GDM1 (cell line): ENCODE measurements at regions not wholly inside any gene's neighbourhood (a gene's known extent, or its start where the extent isn't known, plus 50 kb on each side); places are given as distances from the start of the nearest gene placed in this dataset.

Experiments
- DNase-seq: peaks from one replicate; lab custom pipeline; 2025; lab: John Stamatoyannopoulos, UW

DNA sequence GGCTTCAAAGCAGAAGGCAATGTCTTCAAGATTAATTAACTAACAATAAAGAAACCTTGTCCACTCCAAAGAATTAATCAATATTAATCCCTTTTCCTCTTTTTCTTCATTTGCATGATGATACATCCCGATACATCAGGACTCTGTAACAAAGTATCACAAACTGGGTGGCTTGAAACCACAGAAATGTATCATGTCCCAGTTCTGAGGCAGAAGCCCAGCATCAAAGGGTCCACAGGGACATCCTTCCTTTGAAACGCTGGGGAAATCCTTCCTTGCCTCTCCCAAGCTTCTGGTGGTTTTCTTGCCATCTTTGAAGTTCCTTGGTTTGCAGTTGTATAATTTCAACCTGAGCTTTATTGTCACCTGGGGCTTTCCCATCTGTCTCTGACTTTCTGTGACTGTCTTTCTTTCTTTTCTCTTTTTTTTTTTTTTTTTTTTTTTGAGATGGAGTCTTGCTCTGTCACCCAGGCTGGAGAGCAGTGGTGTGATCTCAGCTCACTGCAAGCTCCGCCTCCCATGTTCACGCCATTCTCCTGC lies 210.2 kb upstream of the ADARB2 start:
- DNase-seq = no peak

- no peak for DNase-seq
Observed at GRCh38 chr10:1944487-1944886, 207.2 kb upstream of the ADARB2 start.

- no peak for DNase-seq
Observed at GRCh38 chr10:1942478-1942877, 205.2 kb upstream of the ADARB2 start.

- no peak for DNase-seq
Observed at GRCh38 chr10:1939016-1939415, 201.7 kb upstream of the ADARB2 start.

DNA sequence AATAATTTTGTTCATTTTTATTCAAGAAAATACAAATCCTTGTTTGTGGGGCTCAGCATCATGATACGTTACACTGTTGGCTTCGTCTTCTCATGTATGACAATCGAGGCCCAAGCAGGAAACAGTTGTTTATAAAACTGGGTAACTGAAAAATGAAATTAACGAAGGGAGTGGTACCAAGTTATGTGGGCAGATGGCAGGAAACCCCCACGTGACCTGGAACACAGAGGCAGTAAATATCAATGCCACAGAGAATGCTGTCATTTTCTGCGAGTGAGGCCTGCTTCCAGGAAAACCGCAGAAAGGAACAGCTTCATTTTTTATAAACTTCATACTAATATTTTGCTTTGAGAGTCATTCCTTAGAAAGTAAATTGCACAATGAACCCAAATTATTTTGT lies 201.0 kb upstream of the ADARB2 start:
- peak; percentile 76 for DNase-seq

GRCh38 chr10:1935912-1936311 lies 198.6 kb upstream of the ADARB2 start:
- no peak for DNase-seq

DNA sequence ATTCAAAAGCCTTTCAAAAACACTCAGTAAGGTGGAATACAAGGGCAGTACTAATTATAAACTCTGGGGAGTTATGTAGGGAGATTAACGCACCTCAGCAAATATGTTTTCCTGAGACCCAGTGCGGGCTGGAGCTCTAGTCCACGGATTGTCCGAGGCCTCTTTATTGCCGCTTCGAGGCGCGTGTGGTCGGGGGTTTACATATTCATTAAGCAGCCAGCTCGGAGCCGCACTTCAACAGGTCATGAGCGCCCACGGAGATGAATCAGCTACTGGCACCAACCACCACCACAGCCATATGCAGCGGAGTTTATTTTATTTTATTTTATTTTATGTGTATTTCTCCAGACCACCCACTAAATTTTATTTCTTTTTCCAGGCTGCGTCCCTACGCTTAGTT lies 195.9 kb upstream of the ADARB2 start:
- no peak for DNase-seq

- DNase-seq = no peak
Observed at GRCh38 chr10:1932692-1933094, 195.4 kb upstream of the ADARB2 start.

DNA sequence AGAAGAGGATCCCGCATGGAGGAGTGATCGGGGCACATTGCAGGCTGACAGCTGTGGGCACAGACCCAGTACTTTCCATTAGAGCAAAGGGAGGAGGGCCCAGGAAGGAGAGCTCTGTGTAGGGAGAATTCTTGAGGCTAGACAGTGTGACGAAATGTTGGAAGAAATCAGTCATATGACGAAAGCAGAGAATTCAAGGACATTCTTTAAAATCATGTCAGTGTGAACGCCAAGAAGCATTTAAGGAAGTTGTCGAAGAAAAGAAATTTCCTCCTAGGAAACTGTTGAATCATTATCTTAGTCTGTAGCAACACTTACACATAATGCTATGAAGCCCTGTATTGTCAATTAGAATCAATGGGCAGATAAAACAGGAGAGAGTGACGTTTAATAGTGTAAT lies 191.3 kb upstream of the ADARB2 start:
- no peak for DNase-seq

GRCh38 chr10:1923998-1924397 lies 186.7 kb upstream of the ADARB2 start:
- no peak for DNase-seq

DNA sequence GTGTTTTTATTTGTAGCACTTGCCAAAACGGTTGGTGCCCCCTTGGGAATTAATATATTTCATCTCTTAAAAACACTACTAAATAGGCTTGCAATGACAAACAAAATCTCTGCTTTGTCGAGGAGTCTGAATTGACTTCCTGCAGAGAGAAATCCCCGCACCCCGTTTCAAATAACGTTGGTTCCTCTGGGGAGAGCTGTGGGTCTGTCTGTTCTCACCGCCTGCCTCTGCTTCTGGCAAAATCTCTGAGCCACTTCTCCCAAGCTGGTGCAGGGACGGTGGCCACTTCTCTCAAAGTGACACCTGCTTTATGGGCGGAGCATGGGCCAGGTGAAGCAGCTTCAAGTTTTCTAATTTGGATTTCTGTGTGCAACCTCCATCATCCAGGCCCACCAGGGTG lies 186.3 kb upstream of the ADARB2 start:
- no peak for DNase-seq

DNA sequence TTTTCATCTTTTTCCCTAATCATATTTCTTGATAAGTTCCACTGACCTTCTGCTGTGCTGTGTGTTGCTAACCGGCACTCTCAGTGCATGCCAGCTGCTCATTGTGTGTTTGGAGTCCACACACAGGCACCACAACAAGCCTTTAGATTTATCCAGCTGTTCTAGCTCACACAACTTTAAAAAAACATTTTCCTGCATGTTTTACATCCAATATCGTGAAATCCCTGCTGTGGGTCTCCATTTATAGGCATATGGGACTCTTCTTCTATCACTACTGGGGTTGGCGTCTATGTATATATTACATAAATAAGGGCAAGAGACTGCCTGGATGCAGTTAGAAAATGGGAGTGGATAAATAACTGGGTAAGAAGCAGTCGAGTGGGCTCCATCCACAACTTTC lies 183.6 kb upstream of the ADARB2 start:
- DNase-seq = no peak

- no peak for DNase-seq
Observed at GRCh38 chr10:1920127-1920526, 182.8 kb upstream of the ADARB2 start.

DNA sequence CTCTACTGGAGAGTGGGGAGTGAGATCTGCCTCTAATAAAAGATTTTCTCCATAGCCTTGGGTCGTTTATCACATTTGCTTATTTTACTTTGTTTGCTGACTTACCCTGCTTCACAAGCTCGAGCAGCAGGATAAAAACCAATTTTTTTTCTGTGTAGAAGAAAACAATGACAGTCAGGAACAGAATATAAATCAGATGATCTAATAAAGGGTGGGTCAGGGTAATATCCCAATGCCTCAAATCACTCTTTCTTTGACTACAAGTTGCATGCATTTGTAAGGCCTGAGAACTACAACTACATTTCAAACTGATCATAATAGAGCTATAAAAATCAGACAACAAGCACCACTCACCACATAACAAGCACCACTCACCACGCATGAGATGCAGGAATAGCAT lies 174.4 kb upstream of the ADARB2 start:
- no peak for DNase-seq

DNA sequence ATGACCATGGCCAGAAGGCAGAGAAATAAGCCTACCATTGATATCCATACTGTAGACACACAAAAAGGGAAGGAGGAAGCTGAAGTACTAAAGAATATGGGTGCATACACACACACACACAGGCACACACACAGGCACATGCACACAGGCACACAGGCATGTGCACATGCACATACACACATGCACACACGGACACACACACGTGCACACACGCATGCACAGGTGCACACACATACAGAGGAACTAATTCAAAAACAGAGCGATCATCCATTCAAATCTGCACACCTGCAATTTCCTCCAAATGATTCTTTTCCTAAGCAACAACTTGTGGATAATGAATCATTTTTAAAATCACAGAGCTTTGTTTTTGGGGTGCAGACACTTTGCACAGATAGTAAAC lies 166.7 kb upstream of the ADARB2 start:
- no peak for DNase-seq

DNA sequence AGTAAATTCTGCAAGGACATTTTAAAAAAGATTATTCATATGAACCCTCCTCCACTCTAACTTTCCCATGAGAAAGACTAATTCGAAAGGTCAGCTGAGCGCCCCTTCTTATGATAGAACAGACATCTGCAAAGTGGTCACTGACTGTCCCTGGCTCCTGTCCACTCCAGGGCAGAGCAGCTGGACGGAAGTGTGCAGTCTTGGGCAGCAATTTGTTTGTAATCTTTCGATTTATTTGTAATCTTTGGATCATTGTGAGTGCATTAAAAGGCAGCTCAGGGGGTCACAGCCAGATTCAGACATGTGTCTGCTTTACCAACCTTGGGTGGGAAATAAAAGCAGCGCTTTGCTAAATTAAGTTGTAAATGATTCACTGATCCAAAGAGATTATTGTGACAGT lies 158.8 kb upstream of the ADARB2 start:
- no peak for DNase-seq

GRCh38 chr10:1895691-1896090 lies 158.4 kb upstream of the ADARB2 start:
- DNase-seq = no peak

DNA sequence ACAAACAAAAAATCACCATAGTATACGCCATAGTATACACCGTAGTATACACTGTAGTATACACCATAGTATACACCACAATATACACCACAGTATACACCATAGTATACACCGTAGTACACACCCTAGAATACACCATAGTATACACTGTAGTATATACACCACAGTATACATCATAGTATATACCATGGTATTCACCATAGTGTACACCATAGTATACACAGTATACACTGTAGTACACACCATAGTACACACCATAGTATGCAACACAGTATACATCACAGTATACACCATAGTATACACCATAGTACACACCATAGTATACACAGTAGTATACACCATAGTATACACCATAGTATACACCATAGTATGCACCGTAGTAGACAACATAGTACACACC lies 157.6 kb upstream of the ADARB2 start:
- DNase-seq = no peak

DNA sequence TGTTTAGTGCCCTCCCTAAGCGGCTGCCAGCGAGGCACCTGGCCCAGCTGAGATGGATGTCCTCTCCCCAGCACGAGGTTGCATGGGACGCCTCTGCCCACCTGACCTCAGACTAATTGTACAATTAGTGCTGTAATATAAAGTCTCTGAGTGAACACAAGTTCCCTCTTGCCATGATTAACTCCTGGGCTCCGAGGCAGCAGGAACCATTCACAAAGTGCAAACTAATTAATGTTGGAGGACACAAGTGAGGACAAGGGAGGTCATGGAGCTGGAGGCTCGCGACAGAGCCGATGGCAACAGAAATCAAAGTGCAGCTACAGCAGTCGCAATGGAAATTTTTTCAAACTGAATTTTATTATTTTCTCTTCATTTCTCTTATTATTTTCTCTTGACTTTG lies 156.6 kb upstream of the ADARB2 start:
- no peak for DNase-seq

- DNase-seq = no peak
Observed at GRCh38 chr10:1886039-1886438, 148.7 kb upstream of the ADARB2 start.

GRCh38 chr10:1882728-1883127 lies 145.4 kb upstream of the ADARB2 start:
- no peak for DNase-seq

GRCh38 chr10:1882180-1882579 lies 144.9 kb upstream of the ADARB2 start:
- no peak for DNase-seq

DNA sequence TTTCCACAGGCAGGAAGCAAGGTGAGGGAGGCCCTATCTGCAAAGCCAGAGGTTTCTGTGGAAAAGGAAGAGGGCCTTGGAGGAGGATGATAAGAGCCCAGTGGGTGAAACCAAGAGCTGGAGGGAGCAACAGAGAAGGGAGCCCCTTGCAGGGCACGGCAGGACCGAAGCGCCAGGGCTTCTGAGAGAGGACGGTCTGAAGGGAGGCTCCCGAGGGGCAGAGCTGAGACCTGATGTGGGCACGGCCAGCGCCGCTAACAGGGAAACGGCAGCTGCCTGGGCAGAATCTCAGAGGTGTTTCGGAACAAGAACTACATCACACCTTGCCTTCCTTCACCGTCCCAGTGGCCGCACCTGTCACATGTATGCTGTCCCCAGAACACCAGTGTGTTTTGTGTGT lies 144.3 kb upstream of the ADARB2 start:
- DNase-seq = no peak

- DNase-seq = no peak
Observed at GRCh38 chr10:1874533-1874932, 137.2 kb upstream of the ADARB2 start.
